Suprapubic skin (tissue), 3 donors: ENCODE measurements at regions not wholly inside any gene's neighbourhood (a gene's known extent, or its start where the extent isn't known, plus 50 kb on each side); places are given as distances from the start of the nearest gene placed in this dataset.

ENCODE experiments used
- CTCF ChIP-seq, 2 donors: fragments of 200-600 bp in 1 of 2; fragments of 450-650 bp in 1 of 2; sonication (generic) in 1 of 2; IDR thresholded peaks; one replicate each; pipeline ENCODE4 v1.5.1; 2016 to 2019; ENCODE audit warnings: antibody characterized with exemption in 2 of 2, mild to moderate bottlenecking in 1 of 2, moderate library complexity in 1 of 2
- EP300 ChIP-seq: sonication (generic); formaldehyde crosslinking; IDR thresholded peaks from one replicate; pipeline ENCODE4 v1.6.1; 2017; ENCODE audit warnings: antibody characterized with exemption
- POLR2A ChIP-seq, 2 donors: fragments of 450-650 bp; IDR thresholded peaks; one replicate each; pipeline ENCODE4 v1.6.1; 2017; ENCODE audit warnings: antibody characterized with exemption in 2 of 2, mild to moderate bottlenecking in 2 of 2, moderate library complexity in 2 of 2

- TF ChIP-seq CTCF (IDR thresholded peaks at IDR 0.05) = no peak
- TF ChIP-seq POLR2A (IDR thresholded peaks at IDR 0.05) = no peak
- TF ChIP-seq EP300 = no peak
Observed at GRCh38 chr1:30375156-30375555, 348.2 kb downstream of the MATN1 start.
